SU-DHL-6 (cell line): ENCODE measurements at regions not wholly inside any gene's neighbourhood (a gene's known extent, or its start where the extent isn't known, plus 50 kb on each side); places are given as distances from the start of the nearest gene placed in this dataset.

Experiments used
- CTCF ChIP-seq: fragments of 200-600 bp; sonication (generic); IDR thresholded peaks from one replicate; pipeline ENCODE4 v1.5.1; 2017; ENCODE audit warnings: antibody characterized with exemption, mild to moderate bottlenecking, low read length, moderate library complexity; ENCODE audit not compliant: insufficient read depth, poor library complexity, severe bottlenecking
- EZH2phosphoT487 ChIP-seq: fragments of 200-600 bp; sonication (generic), shearing (Covaris generic); conservative IDR thresholded peaks from 2 replicates; pipeline ENCODE4 v1.6.1; 2018; ENCODE audit warnings: mild to moderate bottlenecking, antibody characterized with exemption, low read length, moderate library complexity, mixed read lengths

- TF ChIP-seq CTCF (no peak), EZH2phosphoT487 (no peak)
These were observed 807.9 kb upstream of the NUDT12 start for GRCh38 chr5:104370523-104370922.
